ENCODE measurements at regions not wholly inside any gene's neighbourhood (a gene's known extent, or its start where the extent isn't known, plus 50 kb on each side); places are given as distances from the start of the nearest gene placed in this dataset.

DNA sequence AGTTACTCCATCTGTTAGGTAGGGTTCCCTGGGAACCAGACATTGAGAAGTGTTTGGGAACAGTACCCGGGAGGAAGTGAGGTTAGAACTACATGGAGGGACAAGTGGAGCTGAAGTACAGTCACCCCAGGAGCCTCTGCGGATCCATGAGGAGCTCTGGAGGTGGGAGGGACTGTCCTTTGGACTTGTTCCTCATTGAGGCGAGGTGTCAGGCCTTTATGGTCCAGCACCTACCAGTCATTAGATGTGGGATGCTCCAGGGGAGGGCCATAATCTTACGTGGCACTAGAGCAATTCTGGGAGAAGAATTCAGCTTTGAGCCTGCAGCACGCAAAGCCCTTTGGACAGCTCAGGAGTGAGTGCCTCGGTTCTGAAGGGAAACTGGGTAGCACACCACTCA is 142.8 kb downstream of the DACT1 start:
- H3K4me1 ChIP-seq: no peaks in the 10 kb centered on the region
- H3K4me3 ChIP-seq: no peak overlapping the region
- peak; percentile 66 for DNase-seq (ENCODE audit: extremely low spot score)
- H3K36me3 ChIP-seq: no peaks in the 10 kb centered on the region
- no peaks in the 10 kb centered on the region for H3K9me3 ChIP-seq
- H3K27me3 ChIP-seq: no peaks in the 10 kb centered on the region
- WGBS: 91% methylated on average over 6 of the region's 6 CpGs
- intact Hi-C loops (cut with DNase I): no loop called here
- no peak for TF ChIP-seq POLR2A (IDR thresholded peaks at IDR 0.05; ENCODE audit: low read depth)
- TF ChIP-seq EP300 (IDR thresholded peaks at IDR 0.05): no peak
- TF ChIP-seq, protein P1, sequence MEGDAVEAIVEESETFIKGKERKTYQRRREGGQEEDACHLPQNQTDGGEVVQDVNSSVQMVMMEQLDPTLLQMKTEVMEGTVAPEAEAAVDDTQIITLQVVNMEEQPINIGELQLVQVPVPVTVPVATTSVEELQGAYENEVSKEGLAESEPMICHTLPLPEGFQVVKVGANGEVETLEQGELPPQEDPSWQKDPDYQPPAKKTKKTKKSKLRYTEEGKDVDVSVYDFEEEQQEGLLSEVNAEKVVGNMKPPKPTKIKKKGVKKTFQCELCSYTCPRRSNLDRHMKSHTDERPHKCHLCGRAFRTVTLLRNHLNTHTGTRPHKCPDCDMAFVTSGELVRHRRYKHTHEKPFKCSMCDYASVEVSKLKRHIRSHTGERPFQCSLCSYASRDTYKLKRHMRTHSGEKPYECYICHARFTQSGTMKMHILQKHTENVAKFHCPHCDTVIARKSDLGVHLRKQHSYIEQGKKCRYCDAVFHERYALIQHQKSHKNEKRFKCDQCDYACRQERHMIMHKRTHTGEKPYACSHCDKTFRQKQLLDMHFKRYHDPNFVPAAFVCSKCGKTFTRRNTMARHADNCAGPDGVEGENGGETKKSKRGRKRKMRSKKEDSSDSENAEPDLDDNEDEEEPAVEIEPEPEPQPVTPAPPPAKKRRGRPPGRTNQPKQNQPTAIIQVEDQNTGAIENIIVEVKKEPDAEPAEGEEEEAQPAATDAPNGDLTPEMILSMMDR (IDR thresholded peaks at IDR 0.05): no peak
- no peak for TF ChIP-seq POLR2AphosphoS5 (IDR thresholded peaks at IDR 0.05)
- no peak overlapping the region for H3K27ac ChIP-seq (replicated peaks in 1 of 4)

DNA sequence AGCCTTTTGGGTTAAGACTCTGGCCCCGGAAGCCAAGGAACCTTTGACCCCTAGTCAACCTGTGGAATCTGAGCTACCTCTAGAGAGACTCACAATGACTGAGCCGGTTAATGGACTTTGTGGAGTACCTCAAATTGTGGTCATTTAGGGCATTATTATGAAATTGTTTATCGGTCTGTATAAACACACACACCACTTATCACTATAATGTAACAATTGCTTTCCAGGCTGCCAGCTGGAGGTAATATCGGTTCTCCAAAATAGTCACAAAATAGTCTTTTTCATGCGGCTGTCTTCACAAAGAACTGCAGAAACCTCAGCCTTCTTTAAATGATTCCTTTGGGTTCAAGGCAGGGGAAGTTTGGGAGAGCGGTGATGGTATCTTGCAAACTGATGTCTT is 144.2 kb downstream of the DACT1 start:
- TF ChIP-seq POLR2AphosphoS5 (IDR thresholded peaks at IDR 0.05) (no peak), EP300 (IDR thresholded peaks at IDR 0.05) (no peak), POLR2A (IDR thresholded peaks at IDR 0.05; ENCODE audit: low read depth) (no peak)
- TF ChIP-seq, protein P1 (IDR thresholded peaks at IDR 0.05): no peak
- intact Hi-C loops (cut with DNase I): no loop called here
- H3K4me3 ChIP-seq: no peak overlapping the region

DNA sequence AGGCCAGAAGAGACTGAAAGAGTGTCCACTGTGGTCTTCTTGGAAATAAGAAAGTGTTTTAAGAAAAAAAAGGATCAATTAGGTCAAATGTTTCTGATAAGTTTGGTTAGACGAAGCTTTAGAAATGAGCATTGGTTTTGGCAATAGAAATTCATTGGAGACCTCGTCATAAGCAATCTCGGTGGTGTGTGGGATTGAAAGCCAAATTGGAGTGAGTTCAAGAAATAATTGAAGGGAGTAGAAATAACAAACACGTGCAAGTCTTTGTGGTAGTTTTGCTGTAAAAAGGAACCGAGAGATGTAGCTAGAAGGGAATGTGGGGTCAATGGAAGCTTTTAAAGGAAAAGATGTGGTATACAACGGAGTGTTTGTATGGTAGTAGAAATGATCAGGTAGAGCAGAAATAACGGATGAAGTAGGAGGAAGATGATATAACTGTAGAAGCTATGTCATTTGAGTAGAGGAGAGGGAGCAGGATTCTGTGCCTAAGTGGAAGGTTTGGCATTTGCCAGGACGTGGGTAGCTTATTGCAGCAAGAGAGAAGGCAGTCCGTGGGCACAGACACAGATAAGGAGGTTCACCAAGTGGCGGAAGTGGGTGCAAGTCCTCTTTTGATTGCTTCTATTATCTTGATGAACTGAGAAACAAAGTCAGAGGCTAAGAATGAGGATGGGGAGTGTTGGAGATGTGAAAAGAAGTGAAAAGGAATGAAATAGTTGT is 146.2 kb downstream of the DACT1 start:
- Histone ChIP-seq H3K27ac (replicated peaks in 1 of 4) (no peak overlapping the region), H3K36me3 (no peaks in the 10 kb centered on the region), H3K4me3 (no peak overlapping the region), H3K27me3 (no peaks in the 10 kb centered on the region), H3K9me3 (no peaks in the 10 kb centered on the region), H3K4me1 (peaks cover 0 to 4% (median 1%) of the 10 kb centered on the region in 4 donors)
- DNase-seq (ENCODE audit: extremely low spot score): no peak
- WGBS: 63% methylated on average over 10 of the region's 10 CpGs
- TF ChIP-seq EP300 (IDR thresholded peaks at IDR 0.05) (no peak), POLR2A (IDR thresholded peaks at IDR 0.05; ENCODE audit: low read depth) (no peak), POLR2AphosphoS5 (IDR thresholded peaks at IDR 0.05) (no peak)
- TF ChIP-seq, protein P1 (IDR thresholded peaks at IDR 0.05): no peak
- intact Hi-C loops (cut with DNase I): no loop called here

More for the DNA sequence above, 144.2 kb downstream of the DACT1 start:
- Histone ChIP-seq H3K9me3 (no peaks in the 10 kb centered on the region), H3K4me1 (no peaks in the 10 kb centered on the region), H3K27ac (replicated peaks in 1 of 4) (no peak overlapping the region), H3K27me3 (no peaks in the 10 kb centered on the region), H3K36me3 (no peaks in the 10 kb centered on the region)
- no peak for DNase-seq (ENCODE audit: extremely low spot score)
- WGBS: 90% methylated on average over 6 of the region's 6 CpGs

DNA sequence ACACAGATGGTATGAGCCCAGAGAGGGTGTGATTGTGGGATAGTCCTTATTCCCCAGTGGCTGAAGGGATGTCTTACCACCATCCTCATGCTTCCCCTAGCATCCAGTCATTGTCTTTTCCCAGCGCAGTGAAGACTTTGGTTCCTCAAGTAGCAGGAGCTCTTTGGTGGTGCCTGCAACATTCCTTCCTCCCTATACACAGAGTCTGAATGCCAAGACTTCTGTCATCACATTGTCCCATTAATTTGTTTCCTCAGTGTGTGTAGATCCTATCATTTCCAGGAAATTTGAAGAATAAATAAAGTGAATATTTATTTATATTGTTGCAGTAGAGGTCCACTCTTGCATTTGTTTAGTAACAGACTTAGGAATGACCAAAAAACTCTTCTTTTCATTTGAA is 147.2 kb downstream of the DACT1 start:
- no peaks in the 10 kb centered on the region for H3K27me3 ChIP-seq
- peaks cover 0 to 7% (median 1%) of the 10 kb centered on the region in 4 donors for H3K4me1 ChIP-seq
- TF ChIP-seq, protein P1 (IDR thresholded peaks at IDR 0.05): no peak
- TF ChIP-seq POLR2A (IDR thresholded peaks at IDR 0.05; ENCODE audit: low read depth) (no peak), POLR2AphosphoS5 (IDR thresholded peaks at IDR 0.05) (no peak), EP300 (IDR thresholded peaks at IDR 0.05) (no peak)
- WGBS: 85% methylated on average over 1 of the region's 1 CpG
- H3K36me3 ChIP-seq: no peaks in the 10 kb centered on the region
- H3K27ac ChIP-seq (replicated peaks in 1 of 4): no peak overlapping the region
- intact Hi-C loops (cut with DNase I): no loop called here
- H3K9me3 ChIP-seq: no peaks in the 10 kb centered on the region
- H3K4me3 ChIP-seq: no peak overlapping the region
- DNase-seq (ENCODE audit: extremely low spot score): no peak

DNA sequence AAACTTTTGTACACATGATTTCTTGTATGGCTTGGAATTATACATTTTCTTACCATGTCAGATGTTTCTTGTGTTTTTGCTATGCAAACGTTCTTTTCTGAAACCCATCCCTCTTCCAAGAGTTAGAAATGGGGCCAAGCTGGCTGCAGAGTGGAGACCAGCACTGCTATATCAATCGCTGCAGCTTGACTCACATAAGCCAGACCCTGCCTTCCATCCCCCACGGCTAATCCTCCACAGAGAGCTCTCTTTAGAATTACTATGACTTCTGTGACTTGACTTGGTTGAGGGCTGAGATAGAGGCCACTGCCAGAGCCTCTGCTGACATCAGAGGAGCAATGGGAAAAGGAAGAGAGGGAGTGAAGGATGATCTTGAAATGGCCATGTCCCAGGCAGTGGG is 147.9 kb downstream of the DACT1 start:
- Histone ChIP-seq H3K27me3 (no peaks in the 10 kb centered on the region), H3K27ac (replicated peaks in 1 of 4) (no peak overlapping the region), H3K36me3 (no peaks in the 10 kb centered on the region), H3K4me3 (no peak overlapping the region), H3K4me1 (peaks cover 0 to 7% (median 1%) of the 10 kb centered on the region in 4 donors), H3K9me3 (no peaks in the 10 kb centered on the region)
- intact Hi-C loops (cut with DNase I): no loop called here
- 48% methylated on average over 3 of the region's 3 CpGs for WGBS
- DNase-seq (ENCODE audit: extremely low spot score): peak; percentile 81
- TF ChIP-seq POLR2AphosphoS5 (IDR thresholded peaks at IDR 0.05) (no peak), EP300 (IDR thresholded peaks at IDR 0.05) (no peak), POLR2A (IDR thresholded peaks at IDR 0.05; ENCODE audit: low read depth) (no peak)
- TF ChIP-seq, protein P1 (IDR thresholded peaks at IDR 0.05): no peak
